Umbilical cord (tissue), 1 donor: ENCODE measurements at regions not wholly inside any gene's neighbourhood (a gene's known extent, or its start where the extent isn't known, plus 50 kb on each side); places are given as distances from the start of the nearest gene placed in this dataset.

Experiments
- DNase-seq: peaks from one replicate; pipeline ENCODE4 v3.0.0-alpha.2; 2015; ENCODE audit warnings: low spot score

GRCh38 chr1:62370594-62370993, 51.4 kb upstream of the KANK4 start:
- DNase-seq: no peak

DNA sequence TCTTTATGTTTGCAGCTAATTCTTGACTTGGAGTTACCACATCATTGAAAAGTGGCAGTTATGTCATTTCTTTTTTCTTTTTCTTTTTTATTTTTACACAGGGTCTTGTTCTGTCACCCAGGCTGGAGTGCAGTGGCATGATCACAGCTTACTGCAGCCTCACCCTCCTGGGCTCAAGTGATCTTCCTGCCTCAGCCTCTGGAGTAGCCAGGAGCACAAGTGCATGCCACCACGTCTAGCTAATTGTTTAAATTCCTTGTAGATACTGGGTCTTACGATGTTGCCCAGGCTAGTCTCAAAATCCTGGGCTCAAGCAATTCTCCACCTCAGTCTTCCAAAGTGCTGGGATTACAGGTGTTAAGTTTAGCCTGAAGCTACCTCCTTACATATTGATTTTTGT, 52.1 kb upstream of the KANK4 start:
- no peak for DNase-seq

GRCh38 chr1:62373221-62373620, 54.0 kb upstream of the KANK4 start:
- DNase-seq: no peak

DNA sequence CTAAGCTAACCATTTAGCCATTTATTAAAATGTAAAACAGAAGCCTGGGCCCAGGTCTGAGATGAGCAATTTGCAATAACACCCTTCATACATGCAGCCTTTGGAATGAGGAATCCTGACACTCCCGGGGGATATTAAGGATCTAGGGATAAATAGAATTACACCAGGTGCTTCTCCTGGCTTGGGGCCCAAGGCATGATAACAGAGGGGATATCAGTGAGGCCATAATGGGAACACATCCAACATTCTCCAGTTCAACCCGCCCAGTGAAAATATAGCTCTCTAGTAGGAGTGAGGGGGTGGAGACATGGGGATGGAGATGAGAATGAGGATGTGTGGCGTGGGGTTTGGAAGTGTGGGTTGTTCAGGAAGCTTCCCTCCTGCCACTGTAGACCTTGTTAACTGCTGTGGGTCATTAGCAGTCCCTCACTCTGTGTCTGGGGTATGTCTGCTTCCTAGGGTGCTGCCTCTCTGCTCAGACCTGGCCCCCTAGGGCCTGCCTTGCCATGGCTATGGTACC, 57.9 kb upstream of the KANK4 start:
- no peak for DNase-seq

- no peak for DNase-seq
Measured at GRCh38 chr1:62380181-62380580, 56.7 kb upstream of the USP1 start.

GRCh38 chr1:62381831-62382657, 54.8 kb upstream of the USP1 start:
- DNase-seq: no peak

GRCh38 chr1:62382658-62382955, 54.2 kb upstream of the USP1 start:
- DNase-seq: no peak

DNA sequence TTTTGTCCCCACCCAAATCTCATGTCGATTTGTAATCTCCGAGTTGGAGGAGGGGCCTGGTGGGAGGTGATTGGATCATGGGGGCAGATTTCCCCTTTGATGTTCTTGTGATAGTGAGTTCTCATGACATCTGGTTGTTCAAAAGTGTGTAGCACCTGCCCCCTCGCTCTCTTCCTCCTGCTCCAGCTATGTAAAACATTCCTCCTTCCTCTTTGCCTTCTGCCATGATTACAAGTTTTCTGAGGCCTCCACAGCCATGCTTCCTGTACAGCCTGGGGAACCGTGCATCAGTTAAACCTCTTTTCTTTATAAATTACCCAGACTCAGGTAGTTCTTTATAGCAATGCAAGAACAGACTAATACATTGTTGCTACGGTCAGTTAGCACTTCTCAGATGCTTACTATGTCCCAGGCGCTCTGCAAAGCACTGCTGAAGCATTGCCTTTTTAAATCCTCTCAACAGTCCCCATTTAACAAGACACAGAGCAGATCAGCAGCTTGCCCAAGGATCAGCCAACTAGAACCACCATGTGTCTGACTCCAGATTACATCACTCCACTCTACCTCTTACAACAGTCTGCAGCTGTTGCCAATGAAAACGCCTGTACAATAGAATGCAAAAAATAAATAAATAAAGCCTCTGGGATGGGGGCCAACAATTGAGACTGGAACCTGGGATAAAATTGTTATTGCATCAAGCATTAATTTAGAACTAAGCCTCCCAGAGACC, 52.4 kb upstream of the USP1 start:
- DNase-seq: peak; percentile 94

DNA sequence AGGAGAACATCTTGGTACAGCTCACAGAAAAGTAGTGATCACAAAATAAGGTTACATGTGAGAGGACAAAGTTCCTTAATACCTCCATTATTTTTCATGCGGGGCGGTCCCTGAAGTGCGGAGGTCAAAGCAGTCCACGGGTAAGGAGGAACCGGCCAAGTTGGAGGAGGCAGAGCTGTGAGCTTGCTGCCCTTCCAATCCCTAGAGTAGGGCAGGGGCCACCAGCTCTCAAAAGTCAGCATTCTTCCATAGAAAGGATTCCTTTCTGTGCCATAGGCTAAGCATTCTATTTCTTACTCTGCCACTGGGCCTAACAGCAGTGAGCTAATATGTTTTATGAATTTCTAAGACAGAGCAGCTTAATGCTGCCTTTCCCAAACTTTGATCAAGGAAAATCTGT, 50.9 kb upstream of the USP1 start:
- no peak for DNase-seq

DNA sequence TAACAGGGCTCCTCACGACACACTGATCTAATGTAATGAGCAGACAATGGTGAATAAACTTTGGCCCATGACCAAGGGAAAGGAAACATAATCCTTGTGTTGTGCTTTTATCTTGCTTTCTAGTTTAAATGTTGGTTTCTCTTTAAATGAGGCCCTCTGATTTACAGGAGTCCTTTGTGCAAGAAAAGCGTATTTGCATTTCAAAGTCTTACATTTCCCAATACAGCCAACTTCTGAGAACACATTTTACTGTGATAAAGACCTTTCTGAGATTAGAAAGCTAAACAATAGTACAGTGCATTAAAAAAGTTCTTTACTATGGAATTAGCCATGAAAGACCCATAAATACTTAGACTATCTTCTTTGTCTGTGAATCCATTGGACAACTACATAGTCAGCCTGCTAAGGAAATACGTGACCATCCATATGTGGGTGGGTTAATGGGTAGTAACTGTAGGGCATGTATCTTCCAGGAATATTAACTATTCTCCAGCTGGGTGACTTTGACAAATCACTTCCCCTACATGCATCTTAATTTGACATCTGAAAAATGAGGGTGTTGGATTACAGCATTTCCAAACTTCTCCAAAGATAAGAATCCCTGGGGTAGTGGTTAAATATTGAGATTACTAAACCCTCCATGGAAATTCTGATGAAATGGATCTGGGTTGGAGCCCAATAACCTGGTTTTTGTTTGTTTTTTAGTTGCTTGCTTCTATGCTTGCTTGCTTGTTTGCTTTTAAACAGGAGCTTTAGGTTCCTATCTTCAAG, 50.3 kb upstream of the USP1 start:
- peak; percentile 73 for DNase-seq
